Stimulated activated CD8-positive, alpha-beta memory T cell treated with anti-CD3 and anti-CD28 coated beads, Interleukin-7, amount 100 ng/mL, for 48 hours (primary cell): ENCODE measurements at regions not wholly inside any gene's neighbourhood (a gene's known extent, or its start where the extent isn't known, plus 50 kb on each side); places are given as distances from the start of the nearest gene placed in this dataset.

ENCODE experiments used
- DNase-seq, 2 donors: peaks; one replicate each; pipeline ENCODE4 v3.0.0-alpha.2; 2020; ENCODE audit warnings: low read depth in 1 of 2; ENCODE audit errors: extremely low read depth in 1 of 2

DNA sequence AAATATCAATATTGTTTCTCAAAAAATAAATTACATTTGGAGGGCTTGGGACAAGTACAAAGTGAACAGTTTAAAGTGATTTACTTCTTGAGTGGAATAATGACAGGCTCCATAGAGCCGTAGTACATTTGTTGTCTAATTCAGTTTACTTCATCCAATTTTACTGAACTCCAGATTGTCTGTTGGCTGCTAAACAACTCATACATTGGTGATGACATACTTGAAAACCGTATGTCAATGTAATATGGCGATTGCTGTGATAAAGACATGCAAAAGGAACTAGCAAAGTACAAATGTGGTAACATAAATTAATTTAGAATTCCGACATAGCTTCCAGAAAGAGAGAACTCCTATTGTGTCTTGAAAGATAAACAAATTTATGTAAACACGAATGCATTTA, 1197.5 kb upstream of the CDH18 start:
- no peak for DNase-seq

DNA sequence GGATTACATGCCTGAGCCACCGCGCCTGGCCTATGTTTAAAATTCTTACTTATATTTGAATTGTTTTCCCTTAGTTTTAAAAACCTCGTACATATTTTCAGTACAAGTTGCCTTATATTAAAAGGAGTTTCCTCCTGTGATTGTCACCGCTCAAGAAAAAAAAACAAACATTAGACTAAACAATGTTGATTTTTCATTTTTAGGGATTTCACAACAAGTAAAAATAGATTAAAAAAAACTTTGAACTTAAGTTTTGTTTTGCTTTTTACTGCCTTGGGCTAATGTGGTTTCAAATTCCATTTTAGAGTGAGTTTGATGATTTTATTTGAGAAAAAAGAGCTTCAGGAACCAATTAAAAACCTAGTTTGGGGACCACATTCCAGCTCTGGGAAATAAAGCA, 1196.6 kb upstream of the CDH18 start:
- no peak for DNase-seq

DNA sequence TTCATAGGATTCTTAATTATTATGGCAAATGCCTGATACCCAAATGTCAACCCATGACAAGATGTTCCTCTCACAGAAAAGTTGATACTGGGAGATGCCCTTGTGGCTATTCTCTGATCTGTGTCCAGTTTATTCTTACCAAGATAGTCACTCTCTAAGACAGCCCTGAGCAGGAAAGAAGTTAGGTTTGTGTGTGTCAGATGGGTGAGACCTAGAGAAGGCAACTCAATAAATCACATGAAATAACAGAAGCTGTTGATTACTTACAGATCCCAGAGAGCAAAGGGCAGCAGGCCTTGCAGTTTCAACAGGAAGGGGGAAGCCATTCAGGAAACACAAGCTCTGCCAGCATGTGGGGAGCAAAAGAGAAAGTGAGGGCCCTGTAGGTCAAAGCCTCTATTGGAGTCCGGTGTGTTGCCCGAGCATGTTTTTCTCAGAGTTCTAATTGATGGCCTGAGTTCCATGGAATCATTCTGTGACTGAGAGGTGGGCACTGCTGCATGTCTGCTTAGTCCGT, 1193.7 kb upstream of the CDH18 start:
- no peak for DNase-seq

DNA sequence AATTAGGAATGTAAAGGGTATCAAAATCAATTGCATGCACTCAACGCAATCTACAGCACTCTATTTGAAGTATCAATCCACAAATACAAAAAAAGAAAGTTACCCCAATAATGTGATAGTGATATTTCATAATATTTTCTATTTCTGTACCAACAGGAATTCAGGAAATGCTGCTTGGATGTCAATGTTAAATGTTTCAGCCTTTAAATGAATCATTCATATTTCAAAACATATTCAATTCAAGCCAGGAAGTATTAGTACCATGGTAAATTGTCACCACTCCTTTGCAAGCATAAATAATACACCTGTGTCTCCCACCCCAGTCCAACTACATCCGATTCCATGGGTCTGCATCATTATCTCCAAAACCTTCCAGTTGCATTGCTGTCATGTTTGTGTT, 1185.5 kb upstream of the CDH18 start:
- no peak for DNase-seq

DNA sequence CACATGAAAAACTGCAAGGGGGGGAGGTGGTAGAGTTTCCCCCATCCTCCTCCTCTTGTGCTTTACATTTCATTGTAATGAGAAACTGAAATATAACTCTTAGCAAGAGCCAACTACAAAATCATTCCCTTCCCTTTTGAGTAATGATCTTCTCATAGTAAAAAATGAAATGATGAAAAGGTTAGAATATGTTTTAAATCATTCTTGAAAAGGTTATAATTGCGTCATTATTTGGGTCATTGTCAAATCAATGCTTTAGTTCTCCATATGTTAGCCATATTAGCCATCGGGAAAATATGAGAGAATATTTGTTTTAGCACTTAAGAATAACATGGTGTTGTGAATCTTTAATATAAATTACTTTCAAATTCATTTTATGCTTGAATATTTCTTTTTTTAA, 1185.0 kb upstream of the CDH18 start:
- no peak for DNase-seq

DNA sequence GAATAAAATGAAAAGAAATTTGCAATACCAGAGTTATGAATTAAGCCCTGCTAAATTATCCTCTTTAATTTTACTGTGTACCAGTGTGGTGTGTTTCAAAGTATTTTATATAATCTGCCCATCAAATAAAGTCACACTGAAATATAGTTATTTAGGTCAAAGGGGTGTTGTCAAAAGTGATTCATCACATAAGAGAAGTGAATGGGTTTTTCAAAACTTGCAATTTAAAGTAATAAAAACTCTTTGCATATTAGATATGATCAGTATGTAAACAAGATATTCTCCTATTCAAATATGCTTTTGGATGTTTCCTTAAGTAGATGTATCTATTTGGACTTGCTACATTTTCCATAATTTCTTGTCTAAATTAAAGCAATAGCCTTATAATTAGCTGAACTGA, 1183.0 kb upstream of the CDH18 start:
- no peak for DNase-seq

DNA sequence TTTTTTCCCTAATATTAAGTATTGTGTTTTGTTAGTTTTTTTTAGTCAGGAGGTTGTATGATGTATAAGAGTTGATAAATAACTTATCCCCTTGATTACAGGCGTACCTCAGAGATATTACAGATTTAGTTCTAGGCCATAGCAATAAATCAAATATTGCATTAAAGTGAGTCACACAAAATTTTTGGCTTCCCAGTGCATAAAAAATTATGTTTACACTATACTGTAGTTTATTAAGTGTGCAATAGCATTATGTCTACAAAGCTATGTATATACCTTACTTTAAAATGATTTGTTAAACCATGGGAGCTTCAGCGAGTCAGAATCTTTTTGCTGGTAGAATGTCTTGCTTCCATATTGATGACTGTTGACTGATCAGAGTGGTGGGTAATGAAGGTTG, 1180.6 kb upstream of the CDH18 start:
- DNase-seq = no peak

DNA sequence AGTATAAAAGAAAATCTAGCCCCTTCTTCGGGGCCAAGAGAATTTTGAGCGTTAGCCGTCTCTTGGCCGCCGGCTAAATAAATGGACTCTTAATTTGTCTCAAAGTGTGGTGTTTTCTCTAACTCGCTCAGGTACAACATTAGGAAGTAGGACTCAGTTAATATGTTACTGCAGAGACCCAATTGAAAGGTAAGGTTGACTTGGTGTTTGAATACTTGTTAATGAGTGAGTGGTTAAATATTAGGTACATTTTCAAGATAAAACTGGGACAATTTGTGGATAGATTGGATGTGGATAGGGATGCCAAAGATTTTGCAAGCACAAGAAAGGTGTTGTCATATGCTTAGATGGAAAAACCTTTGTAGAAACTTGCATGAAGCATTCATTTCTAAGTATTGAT, 1177.3 kb upstream of the CDH18 start:
- DNase-seq = no peak

DNA sequence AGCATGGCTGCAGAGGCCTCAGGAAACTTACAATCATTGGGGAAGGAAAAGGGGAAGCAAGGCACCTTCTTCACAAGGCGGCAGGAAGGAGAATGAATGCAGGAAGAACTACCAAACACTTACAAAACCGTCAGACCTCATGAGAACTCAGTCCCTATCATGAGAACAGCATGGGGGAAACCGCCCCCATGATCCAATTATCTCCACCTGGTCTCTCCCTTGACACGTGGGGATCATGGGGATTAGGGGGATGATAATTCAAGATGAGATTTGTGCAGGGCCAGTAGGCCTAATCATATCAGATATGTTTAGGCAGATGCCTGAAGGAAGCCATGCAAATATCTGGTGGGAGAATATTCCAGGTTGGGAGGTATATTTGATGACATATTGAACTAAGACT, 1176.4 kb upstream of the CDH18 start:
- DNase-seq = no peak

DNA sequence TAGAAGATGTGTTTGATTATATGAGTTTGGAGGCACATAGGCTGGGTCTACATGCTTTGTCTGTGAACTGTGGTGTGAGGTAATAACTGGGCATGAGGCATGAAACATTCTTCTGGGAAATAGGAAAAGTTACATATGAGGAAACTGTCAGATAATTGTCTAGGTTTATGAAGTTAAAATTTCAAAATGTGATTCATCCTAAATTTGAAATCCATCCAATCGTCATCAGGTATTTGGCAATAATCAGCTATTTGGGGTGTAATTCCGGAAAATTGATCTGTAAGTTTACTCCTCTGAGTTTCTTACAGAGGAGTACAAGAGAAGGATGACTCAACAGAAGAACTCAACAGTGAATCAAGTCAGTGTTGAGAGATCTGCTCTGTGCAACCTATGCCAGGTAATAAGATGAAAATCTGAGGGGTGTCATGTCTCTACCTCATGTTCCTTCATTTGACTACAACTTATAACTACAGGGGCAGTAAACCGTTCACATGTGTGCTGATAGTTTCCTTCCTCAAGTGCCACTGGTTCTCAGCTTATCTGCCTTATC, 1171.6 kb upstream of the CDH18 start:
- DNase-seq = no peak

DNA sequence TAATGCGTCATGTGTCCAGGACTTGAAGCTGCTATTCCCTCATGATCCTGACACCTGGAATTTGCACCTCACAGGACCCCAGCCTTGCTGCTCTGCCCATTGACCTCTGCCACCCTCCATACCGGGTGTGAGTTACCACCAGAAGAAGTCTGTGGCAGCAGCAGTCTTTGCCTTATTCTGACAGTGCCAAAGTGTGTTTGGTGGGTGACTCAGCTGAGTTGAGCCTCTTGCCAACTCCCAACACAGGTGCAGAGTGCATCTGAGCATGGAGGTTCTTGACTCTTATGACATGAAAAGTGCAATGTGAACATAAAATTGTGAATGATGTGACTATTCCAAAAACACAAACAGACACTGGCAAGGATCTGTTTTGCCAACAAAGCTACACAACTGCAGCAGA, 1166.5 kb upstream of the CDH18 start:
- no peak for DNase-seq

DNA sequence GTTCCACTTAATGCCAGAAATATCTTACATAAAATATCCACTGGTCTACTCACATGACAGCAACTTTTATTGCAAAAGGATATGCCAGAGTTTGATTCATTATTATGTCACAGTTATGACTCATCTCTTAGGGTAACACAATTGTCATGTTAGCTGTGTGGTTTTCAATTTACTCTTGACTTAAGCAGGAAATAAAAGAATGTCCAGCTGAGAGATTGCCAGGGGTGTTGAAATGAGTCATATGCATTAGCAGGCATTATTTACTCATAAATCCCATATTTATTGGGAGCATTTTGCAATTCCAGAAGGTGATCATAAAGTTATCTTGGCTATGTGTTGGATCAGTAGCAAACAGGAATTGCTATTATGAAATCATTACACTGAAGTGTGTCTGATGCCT, 1164.6 kb upstream of the CDH18 start:
- no peak for DNase-seq

DNA sequence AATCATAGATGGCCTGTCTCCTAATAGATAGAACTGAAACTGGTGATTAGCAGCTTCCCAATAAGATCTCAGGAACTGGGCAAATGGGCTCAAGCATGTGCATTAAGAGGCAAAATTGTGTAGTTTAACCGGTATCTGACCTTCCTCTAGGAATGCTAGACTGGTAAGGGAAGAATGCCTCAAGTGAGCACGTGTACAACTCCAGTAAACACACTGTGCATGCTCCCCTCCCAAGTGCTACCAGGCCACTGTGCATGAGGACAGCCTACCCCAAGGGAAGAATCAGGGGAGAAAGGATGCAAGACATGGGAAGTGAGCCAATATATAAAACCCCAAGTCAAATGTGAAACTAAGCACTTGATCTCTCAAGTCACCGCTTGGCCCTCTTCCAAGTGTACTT, 1157.4 kb upstream of the CDH18 start:
- no peak for DNase-seq

DNA sequence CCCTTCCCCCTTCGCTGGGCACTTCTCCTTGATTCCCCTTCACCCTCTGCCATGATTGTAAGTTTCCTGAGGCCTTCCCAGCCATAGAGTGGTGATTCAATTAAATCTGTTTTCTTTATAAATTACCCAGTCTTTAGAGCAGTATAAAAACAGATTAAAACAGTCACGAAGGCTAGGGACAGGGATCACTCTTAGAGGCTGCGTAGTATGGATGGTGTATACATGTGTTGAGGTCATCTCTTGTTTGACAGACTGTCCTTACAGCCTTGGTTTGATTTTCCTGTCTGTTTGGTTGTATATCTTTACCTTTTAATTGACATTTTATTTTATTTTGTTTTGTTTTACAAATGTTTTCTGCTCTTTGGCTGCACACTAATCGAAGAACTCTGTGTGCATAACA, 1155.7 kb upstream of the CDH18 start:
- no peak for DNase-seq

DNA sequence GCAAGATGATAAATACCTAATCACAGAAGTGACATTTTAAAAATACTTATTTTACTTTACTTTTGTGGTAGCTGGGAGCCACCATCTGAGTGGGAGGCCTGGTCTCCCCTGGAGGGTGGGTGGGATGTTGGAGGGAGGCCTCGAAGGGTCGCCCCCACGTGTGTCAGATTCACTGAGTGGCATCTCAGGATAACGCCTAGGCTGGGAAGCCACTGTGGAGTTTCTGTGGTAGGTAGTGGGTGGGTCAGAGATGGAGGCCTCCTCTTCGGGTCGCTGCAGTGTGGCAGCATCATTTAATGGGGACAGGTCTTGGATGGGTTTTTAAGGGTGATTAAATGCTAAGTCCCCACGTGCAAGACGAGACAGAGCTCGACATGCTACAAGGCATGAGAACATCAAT, 1154.8 kb upstream of the CDH18 start:
- DNase-seq = no peak

DNA sequence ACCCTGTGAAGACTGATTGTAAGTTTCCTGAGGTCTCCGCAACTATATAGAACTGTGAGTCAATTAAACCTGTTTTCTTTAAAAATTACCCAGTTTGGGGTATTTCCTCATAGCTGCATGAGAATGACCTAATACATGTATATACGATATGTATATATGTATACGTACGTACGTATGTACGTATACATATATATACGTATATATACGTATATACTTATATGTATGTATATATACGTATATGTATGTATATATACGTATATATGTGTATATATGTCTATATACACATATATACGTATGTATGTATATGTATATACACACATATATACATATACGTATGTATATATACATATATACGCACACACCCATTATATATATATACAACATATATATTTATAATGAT, 1153.0 kb upstream of the CDH18 start:
- DNase-seq = no peak

DNA sequence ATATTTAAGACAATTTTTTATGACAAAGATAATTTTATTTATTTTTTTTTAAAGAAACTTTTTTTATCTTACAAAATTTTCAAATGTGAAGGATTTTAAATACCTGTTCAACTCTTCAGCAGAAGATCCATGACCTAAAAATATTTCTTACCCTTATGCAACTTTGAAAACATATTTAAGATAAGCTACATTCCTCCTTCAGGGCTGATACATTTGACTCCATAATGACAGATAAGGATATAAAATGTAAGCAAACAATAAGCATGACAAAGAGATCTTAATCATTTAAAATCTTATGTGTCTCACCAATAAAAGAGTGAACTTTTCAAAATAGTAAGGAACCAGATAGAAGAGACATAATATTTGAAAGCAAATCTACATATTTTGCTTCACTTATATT, 1138.2 kb upstream of the CDH18 start:
- no peak for DNase-seq

DNA sequence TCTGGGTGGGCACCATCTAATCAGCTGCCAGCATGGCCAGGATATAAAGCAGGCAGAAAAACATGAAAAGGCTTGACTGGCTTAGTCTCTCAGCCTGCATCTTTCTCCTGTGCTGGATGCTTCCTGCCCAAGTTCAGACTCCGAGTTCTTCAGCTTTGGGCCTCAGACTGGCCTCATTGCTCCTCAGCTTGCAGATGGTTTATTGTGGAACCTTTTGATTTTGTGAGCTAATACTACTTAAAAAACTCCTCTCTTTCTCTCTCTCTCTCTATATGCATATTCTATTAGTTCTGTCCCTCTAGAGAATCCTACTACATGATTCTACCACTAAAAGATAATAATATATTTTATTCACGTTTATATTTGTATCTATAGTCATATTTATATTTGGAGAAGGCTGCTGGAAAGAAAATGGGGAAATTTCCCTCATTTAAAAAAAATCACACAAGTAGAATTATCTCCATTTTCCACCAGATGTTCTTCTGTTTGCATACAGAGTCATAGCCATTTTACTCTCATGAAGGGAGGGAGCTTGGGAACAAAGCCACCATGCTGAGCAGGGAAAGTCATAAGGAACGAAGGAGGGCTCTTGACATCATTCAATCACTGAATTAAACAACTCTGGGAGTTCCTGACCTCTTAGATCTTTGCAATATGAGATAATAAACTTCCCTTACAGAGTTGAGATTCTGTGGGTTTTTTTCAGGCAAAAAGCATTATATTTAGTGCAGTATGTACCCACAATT, 1137.4 kb upstream of the CDH18 start:
- no peak for DNase-seq

DNA sequence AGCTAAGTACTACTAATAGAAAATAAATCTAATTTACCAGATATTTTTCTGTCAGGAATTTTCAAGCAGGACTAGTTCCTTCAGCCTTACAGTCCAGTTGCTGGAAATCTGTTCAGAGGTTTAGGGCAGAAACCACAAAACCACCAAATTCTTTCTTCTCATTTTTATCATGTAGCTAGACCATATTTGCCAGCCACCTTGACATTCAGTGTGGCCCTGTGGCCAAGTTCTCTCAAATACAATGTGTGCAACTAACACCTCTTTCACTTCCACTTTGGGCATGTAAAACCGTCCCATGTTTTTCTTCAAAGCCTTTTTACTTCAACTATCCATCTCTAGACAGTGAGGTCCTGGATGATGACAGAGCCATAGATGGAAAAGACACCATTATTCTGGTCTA, 1133.2 kb upstream of the CDH18 start:
- no peak for DNase-seq

DNA sequence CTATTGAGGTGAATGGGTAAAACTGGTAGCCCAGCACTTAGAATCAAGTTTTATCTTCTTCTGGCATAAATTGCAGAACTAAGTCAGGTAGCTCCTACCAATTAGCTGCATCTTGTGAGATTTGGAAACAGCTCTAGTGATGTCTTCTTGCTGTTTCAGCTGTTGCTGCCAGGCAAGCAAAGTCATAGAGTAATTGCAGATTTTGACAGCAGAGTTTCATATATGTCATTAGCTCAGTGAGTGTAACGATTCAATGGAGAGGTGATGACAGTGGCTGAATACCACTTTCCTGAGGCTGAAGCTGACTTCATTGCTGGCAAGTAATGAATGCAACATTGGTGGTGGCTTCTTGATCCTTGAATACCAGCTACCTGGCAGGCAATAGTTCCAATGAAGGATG, 1109.7 kb upstream of the CDH18 start:
- DNase-seq = no peak

DNA sequence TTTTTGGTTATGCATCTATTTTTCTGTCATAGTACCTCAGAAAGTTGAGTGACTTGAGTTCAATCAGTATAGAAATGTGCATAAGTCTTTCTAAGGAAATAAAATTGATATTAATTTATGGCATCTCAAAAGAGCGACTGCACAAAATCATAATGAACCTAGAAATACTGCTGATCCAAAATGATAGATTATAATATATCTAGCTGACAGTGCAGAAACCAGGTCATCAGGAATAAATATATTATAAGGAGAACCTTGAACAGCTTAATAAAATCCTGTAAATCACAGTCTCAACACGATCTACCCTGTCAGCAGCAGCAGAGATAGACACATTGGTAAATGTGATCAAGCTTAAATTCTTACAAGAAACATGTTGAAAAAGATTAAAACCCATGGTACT, 1106.6 kb upstream of the CDH18 start:
- DNase-seq = no peak

DNA sequence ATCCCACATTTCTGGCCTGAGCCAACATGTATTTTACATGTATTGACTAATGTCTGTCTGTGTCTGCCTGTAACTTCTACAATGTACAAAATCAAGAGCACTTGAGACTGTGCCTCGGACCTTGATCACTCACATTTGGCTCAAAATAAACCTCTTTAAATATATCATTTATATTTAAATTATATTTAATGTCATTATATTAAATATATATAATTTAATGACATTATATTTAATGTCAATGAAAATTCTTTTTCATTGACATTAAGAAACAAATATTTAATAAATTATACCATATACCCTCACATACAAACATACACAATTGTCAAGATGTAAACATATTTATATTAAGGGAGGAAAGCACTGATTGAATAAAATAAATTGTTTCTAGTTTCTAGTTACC, 1099.8 kb upstream of the CDH18 start:
- DNase-seq = no peak

DNA sequence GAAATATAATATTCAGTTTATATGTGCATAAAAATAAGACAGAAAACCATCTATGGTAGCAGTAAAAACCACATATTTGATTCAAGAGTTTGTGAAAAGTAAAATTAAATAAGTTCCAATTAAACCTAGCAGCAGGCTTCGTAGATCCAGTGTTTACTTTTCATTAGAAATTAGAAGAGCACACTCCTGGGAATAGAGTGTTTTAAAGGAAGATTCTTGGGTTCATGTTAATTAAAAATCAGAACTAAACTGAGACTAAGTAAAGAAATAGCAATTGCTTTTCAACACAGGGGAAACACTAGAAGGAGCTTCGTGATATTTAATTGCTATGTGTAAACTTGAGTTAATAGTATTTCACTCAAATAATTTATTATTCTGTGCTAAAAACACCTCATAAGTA, 1097.8 kb upstream of the CDH18 start:
- DNase-seq = no peak
